AG20443 (cell line): ENCODE measurements at regions not wholly inside any gene's neighbourhood (a gene's known extent, or its start where the extent isn't known, plus 50 kb on each side); places are given as distances from the start of the nearest gene placed in this dataset.
A peak's percentile ranks its signal among the peaks of the same experiment; 100 is the strongest.
"Not testable (repeated sequence)": the region's sequence is repeated elsewhere in the genome, so short reads cannot be mapped to it uniquely, and the experiment has no call there.

Source experiments
- DNase-seq: peaks from one replicate; pipeline ENCODE4 v3.0.0; 2012; ENCODE audit warnings: low spot score, mixed read lengths

DNA sequence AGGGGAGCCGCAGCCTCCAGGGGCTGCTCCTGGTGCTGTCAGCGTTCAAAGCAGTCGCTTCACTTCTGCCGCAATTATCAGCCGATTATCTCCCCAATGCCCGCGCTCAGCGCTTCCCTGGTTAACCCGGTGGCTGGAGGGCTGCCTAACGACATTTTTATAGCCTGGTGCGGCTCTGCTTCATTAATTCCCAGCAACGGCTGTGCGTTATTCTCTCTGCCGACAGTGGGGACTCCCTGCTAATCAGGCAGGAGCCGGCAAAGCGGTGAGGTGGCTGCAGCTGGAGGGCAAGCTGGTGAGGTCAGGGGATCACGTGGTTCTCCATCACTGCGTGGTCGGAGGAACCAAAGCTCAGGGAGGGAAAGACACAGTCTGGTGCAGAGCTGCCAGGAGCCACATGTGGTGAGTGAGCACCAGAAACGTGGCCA is 62.9 kb downstream of the GLRX5 start:
- DNase-seq: peak; percentile 55

DNA sequence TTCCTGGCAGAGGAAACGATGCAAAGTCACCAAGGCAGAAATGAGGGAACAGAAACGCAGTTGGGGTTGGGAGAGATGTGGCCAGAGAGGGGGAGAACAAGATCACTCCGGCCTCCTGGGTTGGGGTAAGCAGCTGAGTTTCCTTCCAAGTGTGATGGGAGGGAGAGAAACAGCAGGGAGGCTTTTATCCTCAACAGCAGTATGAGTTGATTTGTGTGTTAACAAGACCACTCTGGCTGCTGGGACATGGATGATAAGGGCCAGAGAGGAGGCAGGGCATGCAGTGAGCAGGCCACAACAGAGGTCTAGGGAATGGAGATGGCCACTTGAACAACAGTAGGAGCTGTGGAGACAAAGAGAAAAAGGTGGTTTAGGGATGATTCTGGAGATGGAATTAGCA is 66.8 kb downstream of the GLRX5 start:
- no peak for DNase-seq

DNA sequence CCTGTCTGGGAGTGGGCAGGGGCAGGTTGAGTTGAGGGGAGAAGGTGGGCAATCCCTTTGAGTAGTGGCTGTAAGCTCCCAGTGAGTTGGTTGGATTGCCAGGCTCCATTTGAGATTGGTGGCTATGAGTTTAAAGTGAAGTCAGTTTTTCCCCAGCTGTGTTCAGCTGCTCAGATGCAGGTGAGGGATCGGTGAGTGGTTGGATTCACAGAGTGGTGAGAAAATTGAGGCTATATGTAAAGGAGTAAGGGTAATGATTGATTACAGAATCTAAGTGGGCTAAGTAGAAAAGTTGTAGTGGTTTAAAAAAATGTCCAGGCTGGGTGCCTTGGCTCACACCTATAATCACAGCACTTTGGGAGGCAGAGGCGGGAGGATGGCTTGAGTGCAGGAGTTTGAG is 68.6 kb downstream of the GLRX5 start:
- no peak for DNase-seq

DNA sequence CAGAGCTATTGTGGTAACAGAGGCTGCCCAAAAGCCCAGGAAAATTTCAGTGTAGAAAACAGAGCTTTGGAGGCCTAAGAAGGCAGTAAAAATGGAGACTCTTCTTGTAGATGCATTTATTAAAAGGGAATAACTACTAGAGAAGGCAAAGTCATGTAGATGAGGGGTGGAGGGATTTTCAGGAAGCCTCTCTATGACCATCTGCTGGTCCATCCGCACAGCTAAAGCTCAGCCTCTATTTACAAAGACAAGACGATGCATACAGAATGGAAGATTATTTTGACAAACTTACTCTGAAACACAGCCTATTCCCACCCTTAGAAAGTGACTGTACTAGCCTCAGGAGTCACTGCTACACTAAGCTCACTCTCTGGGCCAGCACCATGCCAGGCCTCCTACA is 71.4 kb downstream of the GLRX5 start:
- DNase-seq: no peak

DNA sequence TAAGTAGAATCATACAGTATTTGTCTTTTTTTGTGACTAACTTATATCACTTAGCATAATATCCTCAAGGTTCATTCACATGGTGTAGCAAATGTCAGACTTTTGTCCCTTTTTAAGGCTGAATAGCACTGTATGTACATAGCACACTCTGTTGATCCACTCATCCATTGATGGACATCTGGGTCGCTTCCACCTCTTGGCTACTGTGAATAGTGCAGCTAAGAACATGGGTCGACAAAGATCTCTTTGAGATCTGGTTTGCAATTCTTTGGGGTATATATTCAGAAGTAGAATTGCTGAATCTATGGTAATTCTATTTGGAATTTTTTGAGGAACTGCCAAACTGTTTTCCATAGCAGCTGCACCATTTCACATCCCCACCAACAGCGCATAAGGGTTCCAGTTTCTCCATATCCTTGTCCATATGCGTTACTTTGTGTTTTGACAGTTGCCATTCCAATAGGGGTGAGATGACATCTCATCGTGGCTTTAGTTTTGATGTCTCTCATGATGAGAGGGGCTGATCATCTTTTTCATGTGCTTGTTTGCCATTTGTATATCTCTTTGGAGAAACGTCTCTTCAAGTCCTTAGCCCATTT is 73.9 kb downstream of the GLRX5 start:
- DNase-seq: no peak

DNA sequence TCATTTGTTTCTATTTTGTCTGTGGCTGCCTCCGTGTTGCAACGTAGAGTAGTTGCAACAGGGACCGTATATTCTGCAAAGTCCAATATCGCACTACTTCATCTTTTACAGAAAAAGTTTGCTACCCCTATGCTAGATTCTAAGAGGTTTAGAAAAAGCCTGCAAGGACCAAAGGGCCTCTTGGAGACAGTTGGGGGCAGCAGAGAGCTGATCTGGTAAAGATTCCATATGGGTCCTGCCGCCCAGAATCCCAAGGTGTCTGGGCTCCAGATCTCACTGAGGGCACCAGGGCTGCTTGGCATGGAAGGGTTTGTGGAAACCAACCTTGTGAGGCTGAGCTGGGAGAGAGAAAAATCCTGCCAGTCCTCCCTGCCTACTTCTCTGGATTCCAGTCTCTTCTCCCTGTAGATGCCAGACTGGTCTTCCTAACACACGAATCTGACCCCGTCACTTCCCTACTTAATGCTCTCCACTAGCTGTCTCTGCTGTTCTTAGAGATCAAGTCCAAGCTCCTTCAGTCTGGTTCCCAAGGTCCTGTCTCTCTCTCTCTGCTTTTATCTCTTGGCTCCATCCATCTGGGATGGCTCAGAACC is 74.6 kb downstream of the GLRX5 start:
- DNase-seq: peak; percentile 35

DNA sequence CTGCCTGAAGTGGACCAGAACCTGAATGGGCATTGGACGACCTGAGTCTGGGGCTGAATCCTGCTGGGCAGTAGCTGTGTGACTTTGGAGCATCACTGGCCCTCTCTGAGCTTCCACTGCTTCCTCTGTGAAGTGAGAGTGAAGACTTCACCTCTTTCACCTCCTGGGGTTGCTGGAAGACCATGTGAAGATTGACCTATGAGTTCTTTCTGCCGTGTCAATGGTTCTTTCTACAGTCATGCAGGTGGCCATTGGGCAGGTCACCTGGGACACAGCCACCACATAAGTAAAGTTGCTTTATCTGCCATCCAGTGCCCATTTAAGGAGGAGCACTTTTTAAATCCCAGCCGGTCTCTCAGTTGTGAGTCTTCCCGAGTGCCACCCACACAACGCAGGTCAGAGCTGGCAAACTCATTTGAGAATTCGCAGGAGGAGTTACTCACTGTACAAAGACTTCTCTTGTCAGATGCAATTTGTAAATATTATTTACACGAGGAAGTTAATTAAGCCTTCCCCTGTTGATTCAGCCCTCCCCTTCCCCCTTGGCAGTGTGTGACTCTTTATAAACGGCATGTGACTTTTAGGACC is 74.8 kb upstream of the TCL1B start:
- DNase-seq: no peak

DNA sequence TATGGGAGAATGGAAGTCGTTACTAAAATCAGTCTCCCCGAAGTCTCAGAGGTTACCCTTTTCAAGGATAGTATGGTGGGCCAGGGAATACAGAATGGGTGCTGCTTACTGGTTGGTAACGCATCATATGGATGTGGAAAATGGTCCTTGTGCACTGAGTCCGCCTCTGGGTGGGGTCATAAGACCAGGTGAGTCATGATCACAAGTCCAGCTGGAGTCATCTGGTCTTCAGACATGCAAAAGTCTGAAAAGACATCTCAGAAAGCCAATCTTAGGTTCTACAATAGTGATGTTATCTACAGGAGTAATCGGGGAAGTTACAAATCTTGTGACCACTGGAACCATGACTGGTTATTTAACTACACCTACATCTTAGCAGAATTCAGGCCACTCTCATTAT is 71.9 kb upstream of the TCL1B start:
- DNase-seq: no peak

DNA sequence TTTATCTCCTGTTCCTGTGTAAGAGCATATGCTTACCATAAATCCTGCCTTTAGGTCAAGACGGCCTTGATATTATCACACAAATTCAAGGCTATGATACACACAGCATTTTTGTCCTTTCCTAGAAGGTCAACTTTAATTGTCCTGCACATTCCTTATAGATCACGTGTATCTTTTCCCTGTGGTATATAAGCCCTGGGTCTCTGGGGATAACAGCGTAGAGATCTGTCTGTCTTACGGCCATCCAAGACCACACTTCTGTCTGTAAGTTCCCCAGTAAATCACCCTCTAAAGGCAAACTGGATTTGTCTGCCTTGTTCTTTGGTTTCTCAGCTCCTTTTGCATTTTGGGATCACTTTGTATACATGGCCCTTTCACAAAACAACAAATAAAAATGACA is 69.5 kb upstream of the TCL1B start:
- DNase-seq: no peak

DNA sequence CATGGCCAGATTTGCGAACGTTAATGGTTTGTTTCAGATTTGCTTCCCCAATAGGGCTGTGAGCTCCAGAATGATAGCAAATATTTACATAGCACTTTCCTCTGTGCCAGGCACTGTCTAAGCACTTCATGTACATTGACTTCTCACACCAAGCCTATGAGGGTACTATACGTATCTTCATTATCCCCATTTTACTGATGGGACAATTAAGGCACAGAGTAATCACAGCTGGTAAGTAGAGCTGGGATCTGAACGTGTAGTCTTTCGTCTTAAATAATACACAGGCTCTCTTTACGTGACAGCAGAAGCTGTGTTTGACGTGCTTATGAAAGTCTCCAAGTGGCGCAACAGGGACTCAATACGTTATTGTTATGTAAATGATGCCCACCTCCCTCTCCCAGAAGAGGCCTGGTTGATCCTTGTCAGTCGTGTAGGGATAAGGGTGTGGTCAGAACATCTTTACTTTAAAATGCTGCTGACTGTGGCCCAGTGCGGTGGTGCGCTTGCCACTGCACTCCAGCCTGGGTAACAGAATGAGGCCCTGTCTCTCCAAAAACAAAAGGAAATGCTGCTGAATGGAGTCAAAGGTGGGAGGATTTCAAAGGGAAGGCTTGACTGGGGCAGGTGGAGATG is 66.3 kb upstream of the TCL1B start:
- DNase-seq: no peak

DNA sequence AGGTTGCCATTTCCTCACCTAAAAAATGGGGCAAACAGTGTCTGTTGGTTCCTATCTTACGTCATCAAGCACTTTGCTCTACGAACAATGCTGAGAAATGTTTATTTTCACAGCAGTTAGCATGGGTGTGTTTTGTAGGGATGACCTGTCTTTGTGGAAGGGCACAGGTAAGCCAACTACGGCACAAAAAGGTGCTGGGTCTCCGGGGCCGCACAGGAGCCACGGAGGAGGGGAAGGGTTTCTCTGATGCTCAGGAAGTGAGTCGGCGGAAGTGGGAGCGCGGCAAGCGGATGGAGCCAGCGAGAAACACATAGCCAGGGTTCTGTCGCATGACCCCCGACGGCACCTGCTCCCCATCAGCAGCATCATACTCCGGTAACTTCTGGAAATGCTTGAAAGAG is 65.6 kb upstream of the TCL1B start:
- no peak for DNase-seq

DNA sequence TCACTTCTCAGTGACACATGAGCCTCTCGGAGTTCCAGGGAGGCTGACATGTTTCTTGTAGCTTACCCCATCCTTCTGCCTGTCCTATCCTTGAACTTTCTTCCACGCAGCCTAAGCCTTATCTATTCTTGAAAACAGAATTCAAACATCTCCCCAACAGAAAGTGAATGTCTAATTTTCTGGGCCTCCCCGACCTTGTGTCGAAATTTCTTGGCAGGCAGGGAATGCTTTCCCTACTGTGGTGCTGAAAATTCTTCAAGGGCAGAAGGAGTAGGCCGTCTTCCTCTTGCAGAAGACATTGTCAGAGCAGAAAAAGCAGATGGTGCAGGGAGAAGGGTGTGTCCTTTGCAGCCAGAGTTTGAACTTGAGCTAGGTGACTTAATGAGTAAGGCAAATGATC is 63.0 kb upstream of the TCL1B start:
- DNase-seq: no peak

DNA sequence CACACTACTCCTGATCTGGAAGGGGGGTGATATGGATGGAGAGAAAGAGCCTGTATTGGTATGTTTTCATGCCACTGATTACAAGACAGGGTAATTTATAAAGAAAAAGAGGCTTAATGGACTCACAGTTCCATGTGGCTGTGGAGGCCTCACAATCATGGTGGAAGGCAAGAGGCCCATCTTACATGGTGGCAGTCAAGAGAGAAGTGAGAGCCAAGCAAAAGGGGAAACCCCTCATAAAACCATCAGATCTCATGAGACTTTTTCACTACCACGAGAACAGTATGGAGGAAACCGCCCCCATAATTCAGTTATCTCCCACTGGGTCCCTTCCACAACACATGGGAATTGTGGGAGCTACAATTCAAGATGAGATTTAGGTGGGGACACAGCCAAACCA is 60.5 kb upstream of the TCL1B start:
- DNase-seq: not testable (repeated sequence)

DNA sequence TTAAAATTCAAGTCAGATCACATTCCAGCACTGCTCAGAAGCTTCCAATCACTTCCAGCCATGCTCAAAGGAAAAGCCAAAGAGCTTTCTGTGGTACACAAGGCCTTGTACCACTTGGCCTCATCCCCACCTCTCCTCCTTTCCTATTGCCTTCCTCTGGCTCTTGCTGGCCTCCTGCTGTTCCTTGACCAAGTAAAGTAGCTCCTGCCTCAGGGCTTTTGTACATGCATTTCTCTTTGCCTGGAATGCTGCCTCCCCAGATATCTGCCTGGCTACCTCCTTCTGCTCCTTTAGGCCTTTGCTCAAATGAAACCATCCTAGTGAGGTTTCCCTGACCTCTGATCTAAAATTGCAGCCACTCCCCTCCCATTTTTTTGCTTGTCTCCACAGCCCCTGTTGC is 51.2 kb upstream of the TCL1B start:
- DNase-seq: no peak
